AG04450 (cell line): ENCODE measurements at regions not wholly inside any gene's neighbourhood (a gene's known extent, or its start where the extent isn't known, plus 50 kb on each side); places are given as distances from the start of the nearest gene placed in this dataset.
"Not testable (repeated sequence)": the region's sequence is repeated elsewhere in the genome, so short reads cannot be mapped to it uniquely, and the experiment has no call there.

Source experiments
- CTCF ChIA-PET: fragments of 300-600, 350-600 bp; formaldehyde crosslinking; extraction: SDS; loops from one replicate; lab custom pipeline; 2022; ENCODE audit warnings: antibody characterized with exemption, inconsistent platforms; lab: Charles Lee
- POLR2A ChIA-PET: fragments of 350-600 bp; formaldehyde crosslinking; extraction: SDS; loops from one replicate; lab custom pipeline; 2021; ENCODE audit warnings: antibody characterized with exemption, inconsistent platforms; lab: Yijun Ruan, JAX
- DNase-seq: peaks from one replicate; pipeline ENCODE4 v3.0.0-alpha.2; 2011; ENCODE audit warnings: low read depth, low spot score
- H3K27ac ChIP-seq: one replicate; pipeline ENCODE4 v1.5.1; 2012; ENCODE audit warnings: low read depth, low read length, control low read depth
- H3K27me3 ChIP-seq: one replicate; pipeline ENCODE4 v1.6.0; 2012; ENCODE audit warnings: low read length; ENCODE audit not compliant: control insufficient read depth, insufficient read depth
- H3K4me3 ChIP-seq: 2 replicates; pipeline ENCODE4 v1.5.1; 2011; ENCODE audit warnings: mild to moderate bottlenecking, low read depth, low read length, control low read depth
- H3K9me3 ChIP-seq: 2 replicates; pipeline ENCODE4 v1.5.1; 2012; ENCODE audit warnings: low read length; ENCODE audit not compliant: control insufficient read depth, insufficient read depth
- CTCF ChIP-seq: IDR thresholded peaks from 2 replicates; pipeline ENCODE4 v1.5.1; 2011; ENCODE audit warnings: low read depth, low read length, control low read depth, inconsistent platforms

- TF ChIP-seq CTCF, result no peak
- Histone ChIP-seq H3K4me3 (no peak overlapping the region), H3K9me3 (peaks cover 38% of the 10 kb centered on the region), H3K27ac (no peak overlapping the region), H3K27me3 (no peaks in the 10 kb centered on the region)
- CTCF ChIA-PET, result interaction anchor here (0.7 kb wide), 1 partner anchor 554 kb away, joined by 3 read pairs; no protein-coding TSS in a partner anchor
- POLR2A ChIA-PET, result no interaction called here
- DNase-seq, result no peak
These were observed 346.3 kb upstream of the DEFB115 start for GRCh38 chr20:30910937-30911725.

GRCh38 chr20:30911832-30912660 is 345.4 kb upstream of the DEFB115 start:
- DNase-seq, H3K27me3 ChIP-seq, POLR2A ChIA-PET, H3K4me3 ChIP-seq, H3K27ac ChIP-seq, CTCF ChIA-PET: not testable (repeated sequence)
- H3K9me3 ChIP-seq, result peaks cover 39% of the 10 kb centered on the region

GRCh38 chr20:30912661-30913026 is 344.8 kb upstream of the DEFB115 start:
- DNase-seq, H3K27me3 ChIP-seq, CTCF ChIA-PET, H3K4me3 ChIP-seq, POLR2A ChIA-PET, H3K27ac ChIP-seq: not testable (repeated sequence)
- peaks cover 35% of the 10 kb centered on the region for H3K9me3 ChIP-seq

GRCh38 chr20:30916404-30916803 is 341.1 kb upstream of the DEFB115 start:
- CTCF ChIA-PET, H3K27ac ChIP-seq, POLR2A ChIA-PET: not testable (repeated sequence)

GRCh38 chr20:30919514-30920188 is 337.8 kb upstream of the DEFB115 start:
- Histone ChIP-seq H3K27ac (no peak overlapping the region), H3K4me3 (no peak overlapping the region), H3K9me3 (peaks cover 35% of the 10 kb centered on the region), H3K27me3 (no peaks in the 10 kb centered on the region)
- ChIA-PET CTCF (no interaction called here), POLR2A (no interaction called here)
- TF ChIP-seq CTCF, result no peak
- DNase-seq, result no peak

More at GRCh38 chr20:30916404-30916803, 341.1 kb upstream of the DEFB115 start:
- H3K27me3 ChIP-seq, H3K4me3 ChIP-seq, DNase-seq: not testable (repeated sequence)
- peaks cover 33% of the 10 kb centered on the region for H3K9me3 ChIP-seq

- Histone ChIP-seq H3K4me3 (no peak overlapping the region), H3K9me3 (peaks cover 30% of the 10 kb centered on the region), H3K27ac (no peak overlapping the region), H3K27me3 (no peaks in the 10 kb centered on the region)
- no peak for DNase-seq
- no peak for TF ChIP-seq CTCF
- CTCF ChIA-PET, result no interaction called here
- POLR2A ChIA-PET, result no interaction called here
These were observed 336.0 kb upstream of the DEFB115 start for GRCh38 chr20:30921286-30922071.
